ENCODE measurements at regions not wholly inside any gene's neighbourhood (a gene's known extent, or its start where the extent isn't known, plus 50 kb on each side); places are given as distances from the start of the nearest gene placed in this dataset.

- DNase-seq (ENCODE audit: low spot score), result no peak
Observed at GRCh38 chr1:38539931-38540330, 319.6 kb downstream of the RRAGC start.

GRCh38 chr1:38538834-38539233 lies 320.7 kb downstream of the RRAGC start:
- DNase-seq (ENCODE audit: low spot score), result no peak

GRCh38 chr1:38536089-38536488 lies 323.5 kb downstream of the RRAGC start:
- DNase-seq (ENCODE audit: low spot score), result no peak

- DNase-seq (ENCODE audit: low spot score), result no peak
Observed at GRCh38 chr1:38534473-38534823, 325.1 kb downstream of the RRAGC start.

GRCh38 chr1:38533772-38534472 lies 325.6 kb downstream of the RRAGC start:
- no peak for DNase-seq (ENCODE audit: low spot score)

GRCh38 chr1:38530957-38531356 lies 328.6 kb downstream of the RRAGC start:
- DNase-seq (ENCODE audit: low spot score), result no peak

- no peak for DNase-seq (ENCODE audit: low spot score)
Observed at GRCh38 chr1:38529946-38530345, 329.6 kb downstream of the RRAGC start.

- no peak for DNase-seq (ENCODE audit: low spot score)
Observed at GRCh38 chr1:38529391-38529790, 330.2 kb downstream of the RRAGC start.

- DNase-seq (ENCODE audit: low spot score), result no peak
Observed at GRCh38 chr1:38528623-38529022, 330.9 kb downstream of the RRAGC start.

- DNase-seq (ENCODE audit: low spot score), result no peak
Observed at GRCh38 chr1:38527373-38527966, 332.1 kb downstream of the RRAGC start.

GRCh38 chr1:38526046-38526445 lies 333.5 kb downstream of the RRAGC start:
- DNase-seq (ENCODE audit: low spot score), result no peak

- no peak for DNase-seq (ENCODE audit: low spot score)
Observed at GRCh38 chr1:38525343-38526043, 334.1 kb downstream of the RRAGC start.

GRCh38 chr1:38524025-38524641 lies 335.4 kb downstream of the RRAGC start:
- no peak for DNase-seq (ENCODE audit: low spot score)

- no peak for DNase-seq (ENCODE audit: low spot score)
Observed at GRCh38 chr1:38523568-38523939, 336.0 kb downstream of the RRAGC start.

- DNase-seq (ENCODE audit: low spot score), result no peak
Observed at GRCh38 chr1:38522915-38523567, 336.5 kb downstream of the RRAGC start.

GRCh38 chr1:38516560-38516959 lies 343.0 kb downstream of the RRAGC start:
- DNase-seq (ENCODE audit: low spot score), result peak; percentile 8

- DNase-seq (ENCODE audit: low spot score), result no peak
Observed at GRCh38 chr1:38512789-38513188, 346.8 kb downstream of the RRAGC start.

- no peak for DNase-seq (ENCODE audit: low spot score)
Observed at GRCh38 chr1:38512024-38512767, 347.4 kb downstream of the RRAGC start.

- DNase-seq (ENCODE audit: low spot score), result no peak
Observed at GRCh38 chr1:38508232-38508631, 351.3 kb downstream of the RRAGC start.

GRCh38 chr1:38507563-38507962 lies 352.0 kb downstream of the RRAGC start:
- no peak for DNase-seq (ENCODE audit: low spot score)

GRCh38 chr1:38505944-38506343 lies 353.6 kb downstream of the RRAGC start:
- DNase-seq (ENCODE audit: low spot score), result no peak

GRCh38 chr1:38502758-38503157 lies 356.8 kb downstream of the RRAGC start:
- DNase-seq (ENCODE audit: low spot score), result no peak

All from putamen (tissue), 1 donor.